ENCODE measurements at regions not wholly inside any gene's neighbourhood (a gene's known extent, or its start where the extent isn't known, plus 50 kb on each side); places are given as distances from the start of the nearest gene placed in this dataset.

GRCh38 chr10:36703179-36703578, 422.2 kb upstream of the ANKRD30A start:
- Histone ChIP-seq H3K27ac (ENCODE audit: low read length) (no peak overlapping the region), H4K20me1 (ENCODE audit: insufficient read depth, low read length) (no peaks in the 10 kb centered on the region), H3K4me3 (ENCODE audit: low read length) (no peak overlapping the region), H3F3A (ENCODE audit: insufficient read depth, low read length) (no peaks in the 10 kb centered on the region), H3K9me3 (replicated peaks; ENCODE audit: insufficient read depth, low read length) (no peaks in the 10 kb centered on the region), H2AFZ (ENCODE audit: low read length) (no peak overlapping the region), H3K9me2 (replicated peaks; ENCODE audit: insufficient read depth, low read length) (no peaks in the 10 kb centered on the region), H3K27me3 (replicated peaks; ENCODE audit: insufficient read depth, low read length) (no peaks in the 10 kb centered on the region), H3K9ac (ENCODE audit: low read length) (no peak overlapping the region), H3K4me1 (ENCODE audit: low read length) (no peaks in the 10 kb centered on the region), H3K79me2 (ENCODE audit: low read length) (no peaks in the 10 kb centered on the region), H3K36me3 (replicated peaks; ENCODE audit: insufficient read depth, low read length) (no peaks in the 10 kb centered on the region), H3K4me2 (ENCODE audit: low read depth, low read length) (no peak overlapping the region)
- DNase-seq, result no peak
- TF ChIP-seq, protein P1, sequence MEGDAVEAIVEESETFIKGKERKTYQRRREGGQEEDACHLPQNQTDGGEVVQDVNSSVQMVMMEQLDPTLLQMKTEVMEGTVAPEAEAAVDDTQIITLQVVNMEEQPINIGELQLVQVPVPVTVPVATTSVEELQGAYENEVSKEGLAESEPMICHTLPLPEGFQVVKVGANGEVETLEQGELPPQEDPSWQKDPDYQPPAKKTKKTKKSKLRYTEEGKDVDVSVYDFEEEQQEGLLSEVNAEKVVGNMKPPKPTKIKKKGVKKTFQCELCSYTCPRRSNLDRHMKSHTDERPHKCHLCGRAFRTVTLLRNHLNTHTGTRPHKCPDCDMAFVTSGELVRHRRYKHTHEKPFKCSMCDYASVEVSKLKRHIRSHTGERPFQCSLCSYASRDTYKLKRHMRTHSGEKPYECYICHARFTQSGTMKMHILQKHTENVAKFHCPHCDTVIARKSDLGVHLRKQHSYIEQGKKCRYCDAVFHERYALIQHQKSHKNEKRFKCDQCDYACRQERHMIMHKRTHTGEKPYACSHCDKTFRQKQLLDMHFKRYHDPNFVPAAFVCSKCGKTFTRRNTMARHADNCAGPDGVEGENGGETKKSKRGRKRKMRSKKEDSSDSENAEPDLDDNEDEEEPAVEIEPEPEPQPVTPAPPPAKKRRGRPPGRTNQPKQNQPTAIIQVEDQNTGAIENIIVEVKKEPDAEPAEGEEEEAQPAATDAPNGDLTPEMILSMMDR (IDR thresholded peaks at IDR 0.05; ENCODE audit: low read length), result no peak
- no peak for TF ChIP-seq EZH2phosphoT487 (IDR thresholded peaks at IDR 0.05; ENCODE audit: low read length)
- no peak for TF ChIP-seq EZH2 (optimal IDR thresholded peaks at IDR 0.05; ENCODE audit: low read depth, low read length)

DNA sequence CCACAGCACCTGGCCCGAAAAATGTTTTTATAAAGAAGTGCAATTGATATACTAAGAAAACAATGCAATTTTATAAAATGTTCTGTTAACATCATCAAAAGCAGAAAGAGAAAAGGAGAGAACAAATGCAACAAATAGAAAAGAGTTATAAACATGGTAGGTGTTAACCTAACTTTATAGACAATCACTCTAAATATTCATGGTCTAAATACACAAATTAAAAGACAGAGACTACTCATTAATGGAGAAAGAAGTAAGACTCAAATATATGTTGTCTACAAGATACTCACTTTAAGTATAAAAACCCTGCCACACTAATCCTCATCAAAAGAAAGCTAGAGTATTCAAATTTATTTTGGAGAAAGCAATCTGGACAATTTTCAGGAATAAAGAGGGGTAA, 425.3 kb upstream of the ANKRD30A start:
- no peak overlapping the region for H3K9ac ChIP-seq (ENCODE audit: low read length)

DNA sequence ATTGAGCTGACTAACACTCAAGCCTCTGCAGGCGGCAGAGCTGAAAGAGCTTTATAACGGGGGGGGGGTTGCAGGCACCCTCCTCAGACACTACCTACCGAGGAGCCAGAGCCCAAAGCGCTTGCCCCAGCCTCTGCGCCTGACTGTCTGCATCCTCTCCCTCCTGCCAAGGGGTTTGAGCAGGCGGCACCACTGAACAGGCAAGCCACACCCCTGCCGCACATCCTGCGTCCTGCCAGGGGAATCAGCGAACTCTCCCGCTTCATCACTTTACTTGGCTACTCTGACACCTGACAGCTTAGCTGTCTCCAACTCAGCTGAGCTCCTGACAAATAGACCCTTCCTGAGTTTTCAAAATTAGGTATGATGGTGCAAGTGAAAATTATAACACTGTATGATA, 432.6 kb upstream of the ANKRD30A start:
- no peak overlapping the region for H3K4me3 ChIP-seq (ENCODE audit: low read length)
- no peaks in the 10 kb centered on the region for H3K9me3 ChIP-seq (replicated peaks; ENCODE audit: insufficient read depth, low read length)
- H3K36me3 ChIP-seq (replicated peaks; ENCODE audit: insufficient read depth, low read length), result no peaks in the 10 kb centered on the region
- H3F3A ChIP-seq (ENCODE audit: insufficient read depth, low read length), result no peaks in the 10 kb centered on the region
- no peak overlapping the region for H3K9ac ChIP-seq (ENCODE audit: low read length)
- no peaks in the 10 kb centered on the region for H3K27me3 ChIP-seq (replicated peaks; ENCODE audit: insufficient read depth, low read length)
- TF ChIP-seq, protein P1 (IDR thresholded peaks at IDR 0.05; ENCODE audit: low read length), result no peak
- no peak for TF ChIP-seq EZH2phosphoT487 (IDR thresholded peaks at IDR 0.05; ENCODE audit: low read length)
- TF ChIP-seq EZH2 (optimal IDR thresholded peaks at IDR 0.05; ENCODE audit: low read depth, low read length), result no peak
- H4K20me1 ChIP-seq (ENCODE audit: insufficient read depth, low read length), result no peaks in the 10 kb centered on the region
- H3K9me2 ChIP-seq (replicated peaks; ENCODE audit: insufficient read depth, low read length), result no peaks in the 10 kb centered on the region
- H3K79me2 ChIP-seq (ENCODE audit: low read length), result no peaks in the 10 kb centered on the region
- H2AFZ ChIP-seq (ENCODE audit: low read length), result no peak overlapping the region
- H3K4me1 ChIP-seq (ENCODE audit: low read length), result no peaks in the 10 kb centered on the region
- no peak for DNase-seq
- H3K4me2 ChIP-seq (ENCODE audit: low read depth, low read length), result no peak overlapping the region
- H3K27ac ChIP-seq (ENCODE audit: low read length), result no peak overlapping the region

More for the DNA sequence above, 425.3 kb upstream of the ANKRD30A start:
- H3K27ac ChIP-seq (ENCODE audit: low read length), result no peak overlapping the region
- H3K9me2 ChIP-seq (replicated peaks; ENCODE audit: insufficient read depth, low read length), result no peaks in the 10 kb centered on the region
- no peak overlapping the region for H2AFZ ChIP-seq (ENCODE audit: low read length)
- H3K4me2 ChIP-seq (ENCODE audit: low read depth, low read length), result no peak overlapping the region
- DNase-seq, result no peak
- no peak overlapping the region for H3K4me3 ChIP-seq (ENCODE audit: low read length)
- H3K36me3 ChIP-seq (replicated peaks; ENCODE audit: insufficient read depth, low read length), result no peaks in the 10 kb centered on the region
- no peaks in the 10 kb centered on the region for H3F3A ChIP-seq (ENCODE audit: insufficient read depth, low read length)
- H3K79me2 ChIP-seq (ENCODE audit: low read length), result no peaks in the 10 kb centered on the region
- no peaks in the 10 kb centered on the region for H3K27me3 ChIP-seq (replicated peaks; ENCODE audit: insufficient read depth, low read length)
- H4K20me1 ChIP-seq (ENCODE audit: insufficient read depth, low read length), result no peaks in the 10 kb centered on the region
- no peaks in the 10 kb centered on the region for H3K9me3 ChIP-seq (replicated peaks; ENCODE audit: insufficient read depth, low read length)
- no peak for TF ChIP-seq EZH2phosphoT487 (IDR thresholded peaks at IDR 0.05; ENCODE audit: low read length)
- TF ChIP-seq, protein P1 (IDR thresholded peaks at IDR 0.05; ENCODE audit: low read length), result no peak
- no peak for TF ChIP-seq EZH2 (optimal IDR thresholded peaks at IDR 0.05; ENCODE audit: low read depth, low read length)
- no peaks in the 10 kb centered on the region for H3K4me1 ChIP-seq (ENCODE audit: low read length)

Measured in MM.1S (cell line).